OCI-LY7 (cell line): ENCODE measurements at regions not wholly inside any gene's neighbourhood (a gene's known extent, or its start where the extent isn't known, plus 50 kb on each side); places are given as distances from the start of the nearest gene placed in this dataset.

Source experiments
- BruUV-seq: library from RNA; stranded (reverse); fragments of 400-500 nt; replicated peaks from 2 replicates; lab custom pipeline; 2021; lab: Mats Ljungman, UMichigan
- CTCF ChIA-PET: fragments of 300-600 bp; sonication (Branson Sonifier 250); formaldehyde crosslinking; loops from one replicate; lab custom pipeline; 2022; ENCODE audit warnings: antibody characterized with exemption; ENCODE audit not compliant: unreplicated experiment; lab: Charles Lee
- POLR2A ChIA-PET: fragments of 300-600 bp; sonication (Branson Sonifier 250); formaldehyde crosslinking; loops from one replicate; lab custom pipeline; 2022; ENCODE audit warnings: antibody characterized with exemption; lab: Charles Lee
- DNase-seq: peaks from one replicate; pipeline ENCODE4 v3.0.0-alpha.2; 2015; ENCODE audit warnings: low spot score
- H2AFZ ChIP-seq: fragments of 200-600 bp; sonication (generic), shearing (Covaris generic); 2 replicates; pipeline ENCODE4 v1.6.1; 2014; ENCODE audit warnings: mild to moderate bottlenecking, antibody characterized with exemption, low read length, moderate library complexity
- H3K27ac ChIP-seq: fragments of 200-600 bp; sonication (generic); 2 replicates; pipeline ENCODE4 v1.5.1; 2014; ENCODE audit warnings: mixed run types, low read depth, mild to moderate bottlenecking, moderate library complexity, low read length, inconsistent platforms; ENCODE audit not compliant: poor library complexity, severe bottlenecking
- H3K36me3 ChIP-seq: fragments of 200-600 bp; sonication (generic); 2 replicates; pipeline ENCODE4 v1.6.1; 2014; ENCODE audit warnings: mild to moderate bottlenecking, antibody characterized with exemption, low read length, moderate library complexity, mixed read lengths; ENCODE audit not compliant: insufficient read depth
- H3K4me1 ChIP-seq: fragments of 200-600 bp; sonication (generic); 2 replicates; pipeline ENCODE4 v1.5.1; 2014; ENCODE audit warnings: mild to moderate bottlenecking, low read length; ENCODE audit not compliant: insufficient read depth, poor library complexity, severe bottlenecking
- H3K4me2 ChIP-seq: fragments of 200-600 bp; sonication (generic); 2 replicates; pipeline ENCODE4 v1.6.1; 2014; ENCODE audit warnings: mild to moderate bottlenecking, low read length
- H3K4me3 ChIP-seq: fragments of 200-600 bp; sonication (generic); 2 replicates; pipeline ENCODE4 v1.5.1; 2014; ENCODE audit warnings: mild to moderate bottlenecking, low read depth, low read length; ENCODE audit not compliant: poor library complexity, severe bottlenecking
- H3K79me2 ChIP-seq: fragments of 200-600 bp; sonication (generic); 2 replicates; pipeline ENCODE4 v1.6.1; 2016; ENCODE audit warnings: low read depth, mild to moderate bottlenecking, low read length, moderate library complexity, mixed read lengths; ENCODE audit not compliant: insufficient read depth
- H3K9me2 ChIP-seq: fragments of 200-600 bp; sonication (generic); 2 replicates; pipeline ENCODE4 v1.6.1; 2016; ENCODE audit warnings: mild to moderate bottlenecking, low read length, mixed read lengths; ENCODE audit not compliant: insufficient read depth
- H3K9me3 ChIP-seq: fragments of 200-600 bp; sonication (generic); 2 replicates; pipeline ENCODE4 v1.6.1; 2014; ENCODE audit warnings: mild to moderate bottlenecking, mixed run types, low read length, mixed read lengths
- H4K20me1 ChIP-seq: fragments of 200-600 bp; sonication (generic); 2 replicates; pipeline ENCODE4 v1.6.1; 2014; ENCODE audit warnings: mild to moderate bottlenecking, antibody characterized with exemption, low read length, moderate library complexity, mixed read lengths; ENCODE audit not compliant: insufficient read depth
- CTCF ChIP-seq: fragments of 200-600 bp; sonication (generic); conservative IDR thresholded peaks from 2 replicates; pipeline ENCODE4 v1.5.1; 2014; ENCODE audit warnings: mild to moderate bottlenecking, antibody characterized with exemption, low read length, moderate library complexity, mixed read lengths
- EZH2phosphoT487 ChIP-seq: fragments of 200-600 bp; sonication (generic); IDR thresholded peaks from 2 replicates; pipeline ENCODE4 v1.6.1; 2018; ENCODE audit warnings: low read depth, borderline replicate concordance, mild to moderate bottlenecking, mixed run types, antibody characterized with exemption, low read length, moderate library complexity, mixed read lengths
- intact Hi-C: fragments of 100-400 bp; cut with micrococcal nuclease; formaldehyde crosslinking; loops from one replicate; pipeline ENCODE4 v1.10.0; 2022; ENCODE audit not compliant: unreplicated experiment

GRCh38 chr2:104476563-104476988 lies 377.3 kb upstream of the POU3F3 start:
- Histone ChIP-seq H3K4me3 (no peak overlapping the region), H2AFZ (no peak overlapping the region), H3K4me2 (no peak overlapping the region), H3K27ac (no peak overlapping the region), H3K9me3 (no peaks in the 10 kb centered on the region), H3K9me2 (no peaks in the 10 kb centered on the region), H3K79me2 (no peaks in the 10 kb centered on the region), H3K4me1 (no peaks in the 10 kb centered on the region), H3K36me3 (no peaks in the 10 kb centered on the region), H4K20me1 (no peaks in the 10 kb centered on the region)
- ChIA-PET CTCF (no interaction called here), POLR2A (interaction anchor here (0.6 kb wide), 1 partner anchor 226 kb away, joined by 3 read pairs; no protein-coding TSS in a partner anchor)
- intact Hi-C loops: no loop called here
- no peak for DNase-seq
- TF ChIP-seq EZH2phosphoT487: no peak
- no peak for TF ChIP-seq CTCF
- BruUV-seq: no TSS peak

- intact Hi-C loops: no loop called here
- no TSS peak for BruUV-seq
- CTCF ChIA-PET: no interaction called here
- TF ChIP-seq CTCF (no peak), EZH2phosphoT487 (no peak)
- no peak overlapping the region for H3K4me2 ChIP-seq
- H3K27ac ChIP-seq: no peak overlapping the region
- H4K20me1 ChIP-seq: no peaks in the 10 kb centered on the region
- H3K4me3 ChIP-seq: no peak overlapping the region
- POLR2A ChIA-PET: interaction anchor here (0.5 kb wide), 1 partner anchor 1083 kb away, joined by 4 read pairs; no protein-coding TSS in a partner anchor
- no peaks in the 10 kb centered on the region for H3K9me3 ChIP-seq
- no peak overlapping the region for H2AFZ ChIP-seq
- H3K9me2 ChIP-seq: no peaks in the 10 kb centered on the region
- H3K4me1 ChIP-seq: no peaks in the 10 kb centered on the region
- no peaks in the 10 kb centered on the region for H3K36me3 ChIP-seq
- H3K79me2 ChIP-seq: no peaks in the 10 kb centered on the region
- DNase-seq: no peak
These were observed 372.6 kb upstream of the POU3F3 start for GRCh38 chr2:104481341-104481740.

GRCh38 chr2:104487366-104487765 lies 366.5 kb upstream of the POU3F3 start:
- Histone ChIP-seq H4K20me1 (no peaks in the 10 kb centered on the region), H3K36me3 (no peaks in the 10 kb centered on the region), H3K9me3 (no peaks in the 10 kb centered on the region), H3K4me3 (no peak overlapping the region), H3K79me2 (no peaks in the 10 kb centered on the region), H3K9me2 (no peaks in the 10 kb centered on the region), H3K4me1 (no peaks in the 10 kb centered on the region), H2AFZ (no peak overlapping the region), H3K4me2 (no peak overlapping the region), H3K27ac (no peak overlapping the region)
- TF ChIP-seq CTCF (no peak), EZH2phosphoT487 (no peak)
- BruUV-seq: no TSS peak
- POLR2A ChIA-PET: interaction anchor here (0.7 kb wide), 1 partner anchor 551 kb away, joined by 3 read pairs; the partner anchor contains the start of gene MRPS9
- no peak for DNase-seq
- CTCF ChIA-PET: no interaction called here
- intact Hi-C loops: no loop called here
